Loucy (cell line): ENCODE measurements at regions not wholly inside any gene's neighbourhood (a gene's known extent, or its start where the extent isn't known, plus 50 kb on each side); places are given as distances from the start of the nearest gene placed in this dataset.

ENCODE experiments used
- H2AFZ ChIP-seq: fragments of 200-600 bp; sonication (generic); 2 replicates; pipeline ENCODE4 v1.6.0; 2016; ENCODE audit warnings: antibody characterized with exemption, mild to moderate bottlenecking, low read length, moderate library complexity
- H3F3A ChIP-seq: fragments of 200-600 bp; 2 replicates; pipeline ENCODE4 v1.6.0; 2016; ENCODE audit warnings: antibody characterized with exemption, low read depth, mild to moderate bottlenecking
- H3K27me3 ChIP-seq: fragments of 200-600 bp; sonication (generic); 2 replicates; pipeline ENCODE4 v1.6.1; 2014; ENCODE audit warnings: low read length, mild to moderate bottlenecking; ENCODE audit not compliant: insufficient read depth, poor library complexity, severe bottlenecking
- H3K36me3 ChIP-seq: fragments of 200-600 bp; sonication (generic); 2 replicates; pipeline ENCODE4 v1.6.1; 2016; ENCODE audit warnings: low read length; ENCODE audit not compliant: insufficient read depth
- H3K4me1 ChIP-seq: fragments of 200-600 bp; sonication (generic); 2 replicates; pipeline ENCODE4 v1.5.1; 2014; ENCODE audit warnings: low read length, mild to moderate bottlenecking; ENCODE audit not compliant: insufficient read depth, poor library complexity, severe bottlenecking
- H3K4me2 ChIP-seq: fragments of 200-600 bp; sonication (generic); 2 replicates; pipeline ENCODE4 v1.6.0; 2014; ENCODE audit warnings: antibody characterized with exemption, low read length, low read depth, mild to moderate bottlenecking; ENCODE audit not compliant: poor library complexity, severe bottlenecking
- H3K4me3 ChIP-seq: fragments of 200-600 bp; sonication (generic); 2 replicates; pipeline ENCODE4 v1.5.1; 2014; ENCODE audit warnings: low read length, mild to moderate bottlenecking, mixed read lengths; ENCODE audit not compliant: poor library complexity, severe bottlenecking
- H3K79me2 ChIP-seq: fragments of 200-600 bp; sonication (generic); 2 replicates; pipeline ENCODE4 v1.6.1; 2014; ENCODE audit warnings: low read length; ENCODE audit not compliant: insufficient read depth
- H3K9ac ChIP-seq: fragments of 200-600 bp; sonication (generic); 2 replicates; pipeline ENCODE4 v1.6.0; 2014; ENCODE audit warnings: mild to moderate bottlenecking, low read depth, low read length, moderate library complexity; ENCODE audit not compliant: poor library complexity, severe bottlenecking
- H3K9me2 ChIP-seq: fragments of 200-600 bp; sonication (generic); replicated peaks from 2 replicates; pipeline ENCODE4 v1.6.1; 2016; ENCODE audit warnings: low read depth, low read length, mixed read lengths
- H3K9me3 ChIP-seq: fragments of 200-600 bp; sonication (generic); 2 replicates; pipeline ENCODE4 v1.6.1; 2014; ENCODE audit warnings: mild to moderate bottlenecking, antibody characterized with exemption, low read length, low read depth; ENCODE audit not compliant: insufficient read depth
- H4K20me1 ChIP-seq: fragments of 200-600 bp; sonication (generic); 2 replicates; pipeline ENCODE4 v1.6.0; 2014; ENCODE audit warnings: antibody characterized with exemption, low read length, mild to moderate bottlenecking; ENCODE audit not compliant: insufficient read depth, poor library complexity, severe bottlenecking
- EZH2phosphoT487 ChIP-seq: fragments of 200-600 bp; IDR thresholded peaks from 2 replicates; pipeline ENCODE4 v1.6.1; 2018; ENCODE audit warnings: antibody characterized with exemption, mild to moderate bottlenecking, moderate library complexity, borderline replicate concordance
- TF ChIP-seq, protein P1 (sequence below): fragments of 200-600 bp; sonication (generic); conservative IDR thresholded peaks from 2 replicates; pipeline ENCODE4 v1.5.1; 2014; ENCODE audit warnings: mild to moderate bottlenecking, antibody characterized with exemption, low read length

DNA sequence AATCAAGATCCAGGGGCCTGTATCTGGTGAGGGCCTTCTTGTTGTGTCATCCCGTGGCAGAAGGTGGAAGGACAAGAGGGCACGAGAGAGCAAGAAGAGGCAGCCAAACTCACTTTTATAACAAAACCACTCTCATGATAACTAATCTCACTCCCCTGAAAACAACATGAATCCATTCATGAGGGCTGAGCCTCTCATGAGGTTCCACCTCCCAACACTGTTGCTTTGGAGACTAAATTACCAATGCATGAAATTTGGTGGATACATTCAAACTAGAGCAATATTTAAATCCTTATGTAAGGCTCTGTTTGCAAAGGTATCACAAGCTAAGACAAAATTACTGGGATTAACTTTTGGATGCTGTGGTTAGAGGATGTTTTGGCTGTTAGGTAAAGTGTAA, 470.1 kb upstream of the NOVA1 start:
- H3K4me1 ChIP-seq: no peaks in the 10 kb centered on the region
- TF ChIP-seq, protein P1, sequence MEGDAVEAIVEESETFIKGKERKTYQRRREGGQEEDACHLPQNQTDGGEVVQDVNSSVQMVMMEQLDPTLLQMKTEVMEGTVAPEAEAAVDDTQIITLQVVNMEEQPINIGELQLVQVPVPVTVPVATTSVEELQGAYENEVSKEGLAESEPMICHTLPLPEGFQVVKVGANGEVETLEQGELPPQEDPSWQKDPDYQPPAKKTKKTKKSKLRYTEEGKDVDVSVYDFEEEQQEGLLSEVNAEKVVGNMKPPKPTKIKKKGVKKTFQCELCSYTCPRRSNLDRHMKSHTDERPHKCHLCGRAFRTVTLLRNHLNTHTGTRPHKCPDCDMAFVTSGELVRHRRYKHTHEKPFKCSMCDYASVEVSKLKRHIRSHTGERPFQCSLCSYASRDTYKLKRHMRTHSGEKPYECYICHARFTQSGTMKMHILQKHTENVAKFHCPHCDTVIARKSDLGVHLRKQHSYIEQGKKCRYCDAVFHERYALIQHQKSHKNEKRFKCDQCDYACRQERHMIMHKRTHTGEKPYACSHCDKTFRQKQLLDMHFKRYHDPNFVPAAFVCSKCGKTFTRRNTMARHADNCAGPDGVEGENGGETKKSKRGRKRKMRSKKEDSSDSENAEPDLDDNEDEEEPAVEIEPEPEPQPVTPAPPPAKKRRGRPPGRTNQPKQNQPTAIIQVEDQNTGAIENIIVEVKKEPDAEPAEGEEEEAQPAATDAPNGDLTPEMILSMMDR: no peak

DNA sequence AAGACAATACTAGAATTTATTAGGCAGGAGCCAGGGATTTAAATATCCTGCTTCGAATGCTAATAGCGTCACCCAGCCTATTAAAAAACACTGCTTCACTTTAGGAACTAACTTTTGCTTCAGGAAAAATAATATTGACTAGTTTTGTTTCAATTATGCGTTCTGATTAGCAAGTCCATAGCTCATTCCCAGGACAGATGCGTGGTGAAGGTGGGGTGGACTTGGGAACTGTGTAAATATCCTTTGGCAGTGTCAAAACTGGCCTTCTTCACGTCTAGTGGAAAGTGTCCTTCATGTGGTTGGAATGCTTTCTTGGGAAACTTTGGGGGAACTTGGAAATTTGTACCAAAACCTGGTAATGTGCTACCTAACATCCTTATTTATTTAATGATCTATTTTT, 474.8 kb upstream of the NOVA1 start:
- Histone ChIP-seq H3K4me3 (no peak overlapping the region), H3F3A (no peaks in the 10 kb centered on the region), H3K27me3 (no peaks in the 10 kb centered on the region), H3K36me3 (no peaks in the 10 kb centered on the region), H3K9me3 (no peaks in the 10 kb centered on the region), H3K4me1 (no peaks in the 10 kb centered on the region), H3K9me2 (no peaks in the 10 kb centered on the region), H2AFZ (no peak overlapping the region), H3K4me2 (no peak overlapping the region), H4K20me1 (no peaks in the 10 kb centered on the region), H3K9ac (no peak overlapping the region), H3K79me2 (no peaks in the 10 kb centered on the region)
- TF ChIP-seq EZH2phosphoT487: no peak
- TF ChIP-seq, protein P1: no peak

More for the DNA sequence above, 470.1 kb upstream of the NOVA1 start:
- H3K9ac ChIP-seq: no peak overlapping the region
- H3K27me3 ChIP-seq: no peaks in the 10 kb centered on the region
- H3K4me2 ChIP-seq: no peak overlapping the region
- no peaks in the 10 kb centered on the region for H3K36me3 ChIP-seq
- H3K79me2 ChIP-seq: no peaks in the 10 kb centered on the region
- no peaks in the 10 kb centered on the region for H3K9me3 ChIP-seq
- no peak overlapping the region for H3K4me3 ChIP-seq
- H3K9me2 ChIP-seq: no peaks in the 10 kb centered on the region
- H3F3A ChIP-seq: no peaks in the 10 kb centered on the region
- no peaks in the 10 kb centered on the region for H4K20me1 ChIP-seq
- H2AFZ ChIP-seq: no peak overlapping the region

DNA sequence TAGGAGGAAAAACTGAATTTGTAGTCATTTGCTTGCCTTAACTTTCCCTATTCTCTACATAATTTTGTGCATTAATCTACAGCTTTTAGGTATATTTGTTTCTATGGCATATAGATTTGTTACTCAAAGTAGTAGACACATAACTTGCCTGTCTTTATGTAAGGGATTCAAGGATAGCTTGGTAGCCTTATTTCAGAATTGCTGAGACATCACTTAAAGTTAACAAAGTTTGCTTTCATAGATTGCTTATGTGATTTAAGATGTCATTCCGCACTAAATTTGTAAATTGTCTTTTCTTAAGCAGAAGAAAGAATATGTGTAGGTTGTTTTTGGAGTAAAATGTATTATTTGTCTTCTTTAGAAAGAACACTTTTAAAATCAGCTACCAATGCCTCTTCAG, 477.7 kb upstream of the NOVA1 start:
- Histone ChIP-seq H3K27me3 (no peaks in the 10 kb centered on the region), H3K4me1 (no peaks in the 10 kb centered on the region), H3K4me2 (no peak overlapping the region), H3K4me3 (no peak overlapping the region), H4K20me1 (no peaks in the 10 kb centered on the region), H3K79me2 (no peaks in the 10 kb centered on the region), H3K9me3 (no peaks in the 10 kb centered on the region), H3K9ac (no peak overlapping the region), H3K9me2 (no peaks in the 10 kb centered on the region), H3K36me3 (no peaks in the 10 kb centered on the region), H2AFZ (no peak overlapping the region), H3F3A (no peaks in the 10 kb centered on the region)
- TF ChIP-seq EZH2phosphoT487: no peak

DNA sequence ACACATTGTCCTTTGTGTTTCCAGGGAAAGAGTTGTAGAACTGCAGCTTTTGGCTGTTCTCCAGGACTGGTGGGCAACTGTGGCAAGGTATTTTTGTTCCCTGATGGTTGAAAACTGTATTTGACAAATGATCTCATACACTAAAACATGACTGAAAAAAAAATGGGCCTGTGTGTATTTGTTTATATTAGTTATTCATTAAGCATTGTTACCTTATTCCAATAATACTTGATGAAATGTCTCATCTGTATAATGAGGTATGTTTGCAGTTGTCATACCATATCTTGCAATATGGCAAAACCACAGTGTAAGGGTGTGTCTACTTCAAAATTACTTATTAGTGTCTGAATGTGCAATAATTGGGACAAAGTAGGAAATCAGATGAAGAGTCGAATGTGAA, 479.4 kb upstream of the NOVA1 start:
- H3K9ac ChIP-seq: no peak overlapping the region
- no peaks in the 10 kb centered on the region for H3K27me3 ChIP-seq
- H3K4me1 ChIP-seq: no peaks in the 10 kb centered on the region
- no peaks in the 10 kb centered on the region for H3K9me2 ChIP-seq
- TF ChIP-seq EZH2phosphoT487: no peak
- TF ChIP-seq, protein P1: no peak
- H3K79me2 ChIP-seq: no peaks in the 10 kb centered on the region
- H3K4me2 ChIP-seq: no peak overlapping the region
- H2AFZ ChIP-seq: no peak overlapping the region
- H3K9me3 ChIP-seq: no peaks in the 10 kb centered on the region
- no peaks in the 10 kb centered on the region for H3F3A ChIP-seq
- no peak overlapping the region for H3K4me3 ChIP-seq
- no peaks in the 10 kb centered on the region for H4K20me1 ChIP-seq
- no peaks in the 10 kb centered on the region for H3K36me3 ChIP-seq
